ENCODE measurements at regions not wholly inside any gene's neighbourhood (a gene's known extent, or its start where the extent isn't known, plus 50 kb on each side); places are given as distances from the start of the nearest gene placed in this dataset.

- TF ChIP-seq POLR2AphosphoS5 (IDR thresholded peaks at IDR 0.05; ENCODE audit: borderline replicate concordance, low read depth, low read length) (no peak), EZH2 (IDR thresholded peaks at IDR 0.05) (no peak)
These were observed 240.2 kb upstream of the PTBP2 start for GRCh38 chr1:96481409-96481808.

Data from SK-N-MC (cell line).